GM10248 (cell line): ENCODE measurements at regions not wholly inside any gene's neighbourhood (a gene's known extent, or its start where the extent isn't known, plus 50 kb on each side); places are given as distances from the start of the nearest gene placed in this dataset.

ENCODE experiments used
- CTCF ChIA-PET: fragments of 300-600 bp; sonication (Branson Sonifier 250); formaldehyde crosslinking; extraction: SDS; loops from one replicate; lab custom pipeline; 2021; ENCODE audit warnings: antibody characterized with exemption; lab: Yijun Ruan, JAX
- POLR2A ChIA-PET: fragments of 350-650 bp; sonication (Branson Sonifier 250); formaldehyde crosslinking; extraction: SDS; loops from one replicate; lab custom pipeline; 2020; ENCODE audit warnings: antibody characterized with exemption; lab: Yijun Ruan, JAX
- DNase-seq: peaks from one replicate; pipeline ENCODE4 v3.0.0; 2012; ENCODE audit errors: extremely low spot score
- CTCF ChIP-seq: IDR thresholded peaks from 2 replicates; pipeline ENCODE4 v1.5.1; 2012; ENCODE audit warnings: mild to moderate bottlenecking, low read depth; ENCODE audit errors: extremely low read depth, missing control alignments, control extremely low read depth

- POLR2A ChIA-PET, result no interaction called here
- CTCF ChIA-PET, result no interaction called here
- DNase-seq, result no peak
- TF ChIP-seq CTCF, result no peak
These were observed 132.3 kb downstream of the CSNK2A3 start for GRCh38 chr11:11220786-11221185.

- DNase-seq, result no peak
- POLR2A ChIA-PET, result no interaction called here
- no peak for TF ChIP-seq CTCF
- CTCF ChIA-PET, result interaction anchor here (1.8 to 2.1 kb wide), 2 partner anchors 11 to 12 kb away, joined by 4 to 6 read pairs; no protein-coding TSS in a partner anchor
These were observed 134.4 kb downstream of the CSNK2A3 start for GRCh38 chr11:11218629-11218986.

- no peak for DNase-seq
- ChIA-PET CTCF (interaction anchor here (1.8 to 2.1 kb wide), 2 partner anchors 10 to 12 kb away, joined by 4 to 6 read pairs; no protein-coding TSS in a partner anchor), POLR2A (no interaction called here)
- no peak for TF ChIP-seq CTCF
These were observed 135.0 kb downstream of the CSNK2A3 start for GRCh38 chr11:11217929-11218628.

- TF ChIP-seq CTCF, result no peak
These were observed 135.6 kb downstream of the CSNK2A3 start for GRCh38 chr11:11217289-11217928.

GRCh38 chr11:11215944-11216343 is 137.1 kb downstream of the CSNK2A3 start:
- CTCF ChIA-PET, result no interaction called here
- POLR2A ChIA-PET, result no interaction called here
- DNase-seq, result no peak
- no peak for TF ChIP-seq CTCF

More at GRCh38 chr11:11217289-11217928, 135.6 kb downstream of the CSNK2A3 start:
- DNase-seq, result no peak
- ChIA-PET CTCF (interaction anchor here (2.1 kb wide), 1 partner anchor 13 kb away, joined by 6 read pairs; no protein-coding TSS in a partner anchor), POLR2A (no interaction called here)

GRCh38 chr11:11215058-11215815 is 137.8 kb downstream of the CSNK2A3 start:
- no peak for DNase-seq
- TF ChIP-seq CTCF, result no peak
- ChIA-PET POLR2A (no interaction called here), CTCF (no interaction called here)
